GM12872 (cell line): ENCODE measurements at regions not wholly inside any gene's neighbourhood (a gene's known extent, or its start where the extent isn't known, plus 50 kb on each side); places are given as distances from the start of the nearest gene placed in this dataset.

Experiments used
- CTCF ChIP-seq: IDR thresholded peaks from 3 replicates; pipeline ENCODE4 v1.5.1; 2011; ENCODE audit warnings: low read depth, mild to moderate bottlenecking, low read length, moderate library complexity; ENCODE audit not compliant: insufficient read depth

DNA sequence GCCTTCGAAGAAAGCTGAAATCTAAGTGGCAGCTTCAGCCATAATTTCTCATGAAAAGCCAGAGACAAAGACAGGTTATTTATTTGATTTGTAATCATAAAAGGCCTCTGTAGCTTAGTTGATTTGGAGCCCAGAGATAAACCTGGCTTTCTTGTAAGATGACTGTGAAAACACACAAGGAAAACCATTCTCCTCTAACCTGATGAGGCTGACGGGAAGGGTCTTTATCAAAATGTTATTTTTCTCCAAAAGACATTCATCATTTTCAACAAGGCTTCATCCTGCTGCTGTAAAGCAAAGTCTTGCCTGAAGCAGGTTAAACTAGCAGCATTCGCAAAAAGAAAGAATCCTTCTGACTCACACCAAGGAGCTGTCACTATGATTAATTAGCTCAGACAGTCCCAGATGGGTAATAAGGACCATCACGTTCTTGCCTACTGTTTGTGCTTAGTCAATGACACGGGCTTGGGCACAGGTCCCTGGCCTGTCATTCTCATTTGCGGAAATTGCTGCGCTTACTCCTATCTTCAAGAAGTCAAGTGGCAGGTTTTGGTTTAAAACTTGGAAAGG lies 286.6 kb downstream of the C12orf75 start:
- no peak for TF ChIP-seq CTCF

GRCh38 chr12:105622220-105622619 lies 291.7 kb downstream of the C12orf75 start:
- TF ChIP-seq CTCF: no peak

- TF ChIP-seq CTCF: no peak
These were observed 292.6 kb downstream of the C12orf75 start for GRCh38 chr12:105622846-105623736.

DNA sequence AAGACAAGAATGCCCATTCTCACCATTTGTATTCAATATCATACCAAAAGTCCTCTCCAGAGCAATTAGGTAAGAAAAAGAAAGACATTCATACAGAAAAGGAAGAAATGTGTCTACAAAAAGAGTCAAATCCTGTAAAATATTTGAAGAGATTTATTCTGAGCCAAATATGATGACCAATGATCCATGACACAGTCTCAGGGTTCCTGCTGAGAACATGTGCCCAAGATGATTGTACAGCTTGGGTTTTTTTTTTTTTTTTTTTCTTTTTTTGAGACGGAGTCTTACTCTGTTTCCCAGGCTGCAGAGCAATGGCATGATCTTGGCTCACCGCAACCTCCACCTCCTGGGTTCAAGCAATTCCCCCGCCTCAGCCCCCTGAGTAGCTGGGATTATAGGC lies 296.2 kb downstream of the C12orf75 start:
- TF ChIP-seq CTCF: no peak

GRCh38 chr12:105637470-105637869 lies 307.0 kb downstream of the C12orf75 start:
- no peak for TF ChIP-seq CTCF

- no peak for TF ChIP-seq CTCF
These were observed 310.3 kb downstream of the C12orf75 start for GRCh38 chr12:105640761-105641160.

GRCh38 chr12:105641749-105642148 lies 311.3 kb downstream of the C12orf75 start:
- no peak for TF ChIP-seq CTCF
